NCI-H446 (cell line): ENCODE measurements at regions not wholly inside any gene's neighbourhood (a gene's known extent, or its start where the extent isn't known, plus 50 kb on each side); places are given as distances from the start of the nearest gene placed in this dataset.

Experiments
- DNase-seq, 2 experiments: peaks; one replicate each; lab custom pipeline; 2025; lab: John Stamatoyannopoulos, UW

DNA sequence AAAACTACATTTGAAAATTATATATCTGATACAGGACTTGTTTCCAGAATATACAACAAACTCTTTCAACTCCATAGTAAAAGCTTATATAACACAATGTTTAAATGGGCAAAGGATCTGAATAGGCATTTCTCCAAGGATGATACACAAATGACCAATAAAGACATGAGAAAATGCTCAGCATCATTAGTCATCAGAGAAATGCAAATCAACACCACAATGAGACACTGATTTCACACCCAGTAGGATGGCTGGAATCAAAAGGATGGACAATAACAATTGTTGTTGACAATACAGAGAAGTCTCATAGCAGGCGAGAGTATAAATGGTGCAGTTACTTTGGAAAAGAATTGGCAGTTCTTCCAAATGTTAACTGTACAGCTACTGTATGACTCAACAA lies 394.9 kb downstream of the BCL11B start:
- no peak for DNase-seq

GRCh38 chr14:98878282-98878681 lies 393.7 kb downstream of the BCL11B start:
- DNase-seq = no peak

DNA sequence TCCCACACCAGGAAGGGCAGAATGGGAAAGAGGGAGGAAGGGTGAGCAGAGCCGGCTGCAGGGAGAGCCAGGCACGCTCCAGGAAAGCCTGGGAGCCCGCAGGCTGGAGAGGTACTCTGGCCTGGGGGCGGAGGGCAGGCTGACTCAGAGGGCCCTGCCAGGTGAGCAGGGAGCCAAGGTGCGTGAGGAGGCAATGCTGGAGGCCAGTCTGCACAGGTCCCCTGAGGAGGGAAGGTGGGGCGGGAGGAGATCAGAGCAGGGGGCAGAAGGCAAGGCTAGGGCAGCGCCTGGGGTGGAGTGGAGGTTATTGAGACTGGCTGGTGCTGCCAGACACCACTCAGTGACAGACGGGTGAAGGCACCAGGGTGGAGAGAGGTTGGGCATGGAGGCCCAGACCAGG lies 385.0 kb downstream of the BCL11B start:
- no peak for DNase-seq

GRCh38 chr14:98888281-98888680 lies 383.7 kb downstream of the BCL11B start:
- DNase-seq = no peak

DNA sequence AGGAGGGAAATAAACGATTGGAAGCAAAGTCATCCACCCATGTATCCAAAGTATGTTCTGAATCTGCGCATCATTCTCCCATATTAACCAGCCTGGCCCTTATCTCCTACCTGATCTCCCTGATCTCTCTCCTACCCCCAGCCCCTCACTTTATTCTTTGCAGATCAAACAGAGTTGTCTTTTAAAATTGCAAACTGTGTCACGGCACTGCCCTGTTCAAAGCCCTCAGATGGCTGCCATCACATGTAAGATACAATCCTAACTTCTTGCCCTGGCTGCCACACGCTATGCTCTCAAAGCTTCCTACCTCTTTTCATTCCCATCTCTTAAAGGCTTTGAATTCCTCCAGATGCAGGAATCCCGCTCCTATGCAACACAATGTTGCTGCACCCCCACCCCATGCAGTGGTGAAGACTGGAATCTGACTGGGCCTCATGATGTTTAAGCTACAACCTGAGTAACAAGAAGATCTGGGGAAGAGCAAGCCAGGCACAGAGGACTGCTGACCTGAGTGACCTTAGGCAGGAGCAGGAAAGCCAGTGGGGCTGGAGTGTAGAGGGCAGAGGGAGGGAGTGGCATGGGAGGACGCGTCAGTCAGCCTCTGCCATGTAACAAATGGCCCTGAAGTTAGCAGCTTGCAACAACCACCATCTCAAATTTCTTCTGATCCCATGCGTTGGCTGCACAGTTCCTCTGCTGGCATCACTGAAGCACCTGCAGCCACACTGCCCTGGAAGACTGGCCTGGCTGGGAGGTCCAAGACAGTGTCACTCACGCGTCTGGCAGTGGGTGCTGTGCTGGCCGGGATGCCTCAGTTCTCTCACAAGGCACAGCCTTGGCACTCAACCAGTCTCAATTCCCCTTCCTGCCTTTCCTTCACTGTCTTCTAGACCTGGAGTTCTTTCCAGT lies 382.8 kb downstream of the BCL11B start:
- no peak for DNase-seq

- DNase-seq = no peak
Observed at GRCh38 chr14:98889836-98890185, 382.2 kb downstream of the BCL11B start.

- DNase-seq = no peak
Observed at GRCh38 chr14:98890556-98891340, 381.2 kb downstream of the BCL11B start.

DNA sequence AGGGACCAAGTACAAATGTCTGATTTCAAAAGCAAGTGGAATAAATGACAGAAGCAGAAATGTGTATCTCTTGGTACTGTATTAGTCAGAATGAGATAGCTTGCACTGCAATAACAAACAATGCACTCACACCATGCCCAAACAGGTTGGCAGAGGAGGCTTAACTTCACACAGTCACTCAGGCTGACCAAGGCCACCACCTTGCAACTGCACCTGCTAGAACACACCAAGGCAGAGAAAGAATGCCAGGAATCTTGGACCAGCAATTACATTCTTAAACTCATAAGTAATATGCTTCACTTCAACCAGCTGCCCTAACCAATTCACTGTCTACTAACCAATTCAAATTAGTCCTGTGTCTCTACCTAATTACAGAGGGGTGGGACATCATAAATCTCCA lies 378.3 kb downstream of the BCL11B start:
- no peak for DNase-seq

DNA sequence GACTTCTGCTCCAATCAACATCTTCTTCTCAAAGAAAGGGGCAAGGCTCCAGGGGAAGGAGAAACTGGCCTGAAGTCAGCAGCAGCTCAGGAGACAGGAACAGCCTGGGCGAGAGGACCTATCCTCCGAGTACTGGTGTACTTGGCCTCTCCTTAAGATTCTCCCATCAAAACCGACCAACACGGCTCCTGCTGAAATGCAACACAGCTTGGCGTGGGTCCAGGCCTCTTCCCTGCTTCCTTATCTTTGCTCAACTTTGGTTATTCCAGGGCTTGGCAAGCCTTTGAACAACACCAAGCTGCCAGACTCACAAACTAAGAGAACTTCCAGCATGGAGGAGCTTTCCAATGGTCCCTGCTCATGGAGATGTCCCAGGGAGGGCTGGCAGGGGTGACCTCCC lies 377.4 kb downstream of the BCL11B start:
- no peak for DNase-seq

- no peak for DNase-seq
Observed at GRCh38 chr14:98896449-98896848, 375.5 kb downstream of the BCL11B start.

DNA sequence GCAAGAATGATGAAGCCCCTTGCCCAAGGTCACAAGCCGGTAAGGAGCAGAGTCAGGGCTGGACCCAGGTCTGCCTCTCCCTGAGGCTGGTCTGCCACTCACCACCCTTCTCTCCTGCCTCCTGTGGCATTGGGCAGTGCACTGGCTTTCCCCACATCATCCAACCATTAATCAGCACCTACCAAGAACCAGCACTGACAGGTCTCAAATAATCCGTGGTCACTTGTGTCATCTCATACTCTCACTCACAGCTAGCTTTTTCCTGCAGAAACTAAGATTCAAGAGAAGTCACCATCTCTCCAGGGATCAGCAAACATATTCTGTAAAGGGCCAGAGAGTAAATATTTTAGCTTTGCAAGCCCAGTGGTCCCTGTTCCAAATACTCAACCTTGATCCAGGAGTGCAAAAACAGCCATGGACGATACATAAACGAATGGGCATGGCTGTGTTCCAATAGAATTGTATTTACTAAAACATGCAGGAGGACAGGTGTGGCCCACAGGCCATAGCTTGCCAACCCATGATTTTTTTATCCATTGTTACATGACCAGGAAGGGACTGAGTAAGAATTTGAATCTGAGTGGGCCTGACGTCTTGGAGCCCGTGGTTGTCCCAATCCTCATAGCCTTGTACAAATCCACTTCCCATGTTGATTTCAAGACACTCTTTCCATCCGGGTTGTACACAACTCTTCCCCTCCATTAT lies 374.2 kb downstream of the BCL11B start:
- DNase-seq = no peak

- DNase-seq = no peak
Observed at GRCh38 chr14:98899441-98899840, 372.6 kb downstream of the BCL11B start.

DNA sequence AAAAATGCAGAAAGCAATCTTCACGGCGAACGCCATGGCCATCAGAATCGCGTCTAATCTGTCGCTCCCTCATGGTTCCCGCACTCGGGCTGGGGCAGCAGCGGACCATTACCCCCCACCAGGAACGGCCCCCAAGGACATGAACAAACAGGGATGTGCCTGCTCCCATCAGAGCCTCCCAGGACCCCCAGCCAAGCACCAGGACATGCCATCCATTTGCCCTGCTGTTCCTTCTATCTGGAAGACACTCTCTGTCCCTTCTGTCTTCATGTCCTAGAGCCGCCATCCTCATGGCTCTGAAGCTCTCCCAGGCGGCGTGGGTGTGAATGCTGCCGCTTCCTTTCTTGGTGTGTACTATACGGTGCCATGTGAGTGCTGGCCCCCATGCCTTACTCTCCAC lies 371.8 kb downstream of the BCL11B start:
- no peak for DNase-seq

DNA sequence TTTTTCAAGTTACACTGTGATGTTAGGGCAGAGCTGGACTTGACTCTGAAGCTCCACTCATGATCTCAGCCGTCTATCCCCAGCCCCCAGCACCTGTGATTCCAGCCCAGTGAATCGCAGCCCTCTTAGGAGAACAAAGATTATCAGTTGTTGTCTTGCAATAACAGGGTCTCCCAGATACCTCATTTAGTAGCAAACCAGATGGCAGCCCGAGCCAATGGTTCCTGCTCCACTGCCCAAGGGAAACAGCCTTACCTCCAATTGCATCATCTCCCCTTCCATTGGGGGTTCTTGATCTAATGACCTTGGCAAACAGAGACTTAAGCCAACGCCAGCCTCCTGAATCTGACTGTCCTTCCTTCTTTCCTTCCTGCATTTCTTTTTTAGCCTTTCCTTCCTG lies 371.2 kb downstream of the BCL11B start:
- no peak for DNase-seq

DNA sequence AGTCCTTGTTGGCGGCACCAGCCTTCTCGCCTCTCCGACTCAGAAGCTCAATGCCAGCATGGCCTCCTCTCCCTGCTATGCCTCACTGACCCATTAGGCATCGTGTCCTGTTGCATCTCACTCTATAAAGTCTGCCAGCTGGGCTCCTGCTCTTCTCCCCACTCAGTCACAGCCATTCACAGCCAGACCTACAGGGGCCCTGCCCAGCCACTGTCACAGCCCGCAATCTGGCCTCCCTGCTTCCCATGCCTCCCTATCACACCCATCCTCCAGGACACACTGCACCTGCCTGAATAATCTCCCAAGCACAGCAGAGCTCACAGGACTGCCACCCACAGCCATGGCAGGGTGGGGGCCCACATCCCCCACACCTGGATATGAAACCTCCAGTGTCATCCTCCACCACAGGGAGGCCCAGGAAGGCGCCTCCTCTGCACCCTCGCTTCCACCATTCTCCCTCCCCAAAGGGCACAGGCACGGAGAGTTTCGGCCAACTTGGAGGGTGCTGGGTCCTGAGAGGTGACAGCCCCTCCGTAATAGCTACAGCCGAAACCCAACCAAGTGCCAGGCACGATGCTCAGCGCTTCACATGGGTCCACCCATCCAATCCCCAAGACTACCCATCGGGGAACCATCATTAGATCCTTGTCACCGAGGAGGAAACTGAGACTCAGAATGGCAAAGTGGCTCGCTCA lies 370.3 kb downstream of the BCL11B start:
- no peak for DNase-seq

DNA sequence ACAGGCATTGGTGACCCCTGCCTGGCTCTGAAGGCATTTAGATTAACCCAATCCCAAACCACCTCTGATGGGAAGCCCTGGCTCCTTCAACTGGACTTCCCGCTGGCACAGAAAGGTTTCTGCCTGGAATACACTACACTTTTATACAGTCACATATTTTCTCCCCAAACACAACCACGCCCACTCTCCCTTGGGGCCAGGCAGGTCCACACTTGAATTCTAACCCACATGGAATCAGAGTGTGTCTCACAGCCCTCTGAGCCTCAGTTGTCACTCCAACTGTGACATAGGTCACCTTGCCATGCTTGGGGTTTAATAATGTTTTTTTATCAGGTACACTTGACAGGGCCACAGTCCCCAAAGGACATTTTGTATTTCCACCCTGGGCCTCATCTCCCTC lies 368.6 kb downstream of the BCL11B start:
- DNase-seq = no peak

- no peak for DNase-seq
Observed at GRCh38 chr14:98904677-98905076, 367.3 kb downstream of the BCL11B start.

- no peak for DNase-seq
Observed at GRCh38 chr14:98906123-98906995, 365.6 kb downstream of the BCL11B start.

GRCh38 chr14:98907271-98907670 lies 364.7 kb downstream of the BCL11B start:
- DNase-seq = no peak

DNA sequence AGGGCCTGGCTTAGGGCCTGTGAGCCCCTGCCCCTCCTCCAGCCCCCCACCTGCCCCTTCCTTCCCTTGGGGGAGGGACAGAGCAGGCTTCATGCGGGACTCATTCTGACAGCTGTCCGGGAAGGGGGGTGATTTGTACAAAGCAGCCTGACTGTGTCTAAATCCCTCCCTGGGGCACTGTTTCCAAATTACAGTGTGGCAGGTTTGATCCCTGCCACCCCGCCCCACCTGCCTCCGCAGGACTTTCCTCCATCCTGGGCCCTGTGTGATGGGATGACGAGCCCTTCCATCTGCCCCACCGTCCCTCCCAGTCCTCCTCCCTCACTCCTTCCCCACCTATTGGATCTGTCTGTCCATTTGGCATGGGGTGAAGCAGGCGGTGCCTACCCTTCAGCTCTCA lies 363.9 kb downstream of the BCL11B start:
- no peak for DNase-seq
